SU-DHL-6 (cell line): ENCODE measurements at regions not wholly inside any gene's neighbourhood (a gene's known extent, or its start where the extent isn't known, plus 50 kb on each side); places are given as distances from the start of the nearest gene placed in this dataset.

Experiments used
- CTCF ChIP-seq: fragments of 200-600 bp; sonication (generic); IDR thresholded peaks from one replicate; pipeline ENCODE4 v1.5.1; 2017; ENCODE audit warnings: antibody characterized with exemption, mild to moderate bottlenecking, low read length, moderate library complexity; ENCODE audit not compliant: insufficient read depth, poor library complexity, severe bottlenecking
- EZH2phosphoT487 ChIP-seq: fragments of 200-600 bp; sonication (generic), shearing (Covaris generic); conservative IDR thresholded peaks from 2 replicates; pipeline ENCODE4 v1.6.1; 2018; ENCODE audit warnings: mild to moderate bottlenecking, antibody characterized with exemption, low read length, moderate library complexity, mixed read lengths

- no peak for TF ChIP-seq CTCF
- no peak for TF ChIP-seq EZH2phosphoT487
These were observed 312.7 kb upstream of the CCL2 start for GRCh38 chr17:33942414-33942813.
